Activated CD8-positive, alpha-beta T cell treated with anti-CD3 and anti-CD28 coated beads, Interleukin-2, amount 10 ng/mL, durations not matched to agents 7 days and 5 days (primary cell): ENCODE measurements at regions not wholly inside any gene's neighbourhood (a gene's known extent, or its start where the extent isn't known, plus 50 kb on each side); places are given as distances from the start of the nearest gene placed in this dataset.
"Not testable (repeated sequence)": the region's sequence is repeated elsewhere in the genome, so short reads cannot be mapped to it uniquely, and the experiment has no call there.

Experiments used
- ATAC-seq: fragments of 150-1000 bp; cut with Tn5 transposase; one replicate; pipeline ENCODE4 v1.10.0; 2021; ENCODE audit warnings: moderate library complexity
- CTCF ChIA-PET: fragments of 350-600 bp; sonication (Branson Sonifier 250); formaldehyde crosslinking; loops from one replicate; lab custom pipeline; 2021; ENCODE audit warnings: antibody characterized with exemption; lab: Charles Lee
- POLR2A ChIA-PET: fragments of 350-600 bp; sonication (Branson Sonifier 250); formaldehyde crosslinking; loops from one replicate; lab custom pipeline; 2021; ENCODE audit warnings: antibody characterized with exemption; lab: Charles Lee
- DNase-seq: peaks from one replicate; pipeline ENCODE4 v3.0.0-alpha.2; 2020
- H3K27ac Mint-ChIP-seq: one replicate; pipeline ENCODE4 v1.8.0; 2021; ENCODE audit warnings: mild to moderate bottlenecking, mixed read lengths
- H3K27me3 Mint-ChIP-seq: one replicate; pipeline ENCODE4 v1.8.0; 2021; ENCODE audit warnings: low read depth, mixed read lengths
- H3K36me3 Mint-ChIP-seq: one replicate; pipeline ENCODE4 v1.8.0; 2021; ENCODE audit warnings: low read depth, mixed read lengths
- H3K4me1 Mint-ChIP-seq: one replicate; pipeline ENCODE4 v1.8.0; 2021; ENCODE audit warnings: low read depth, mixed read lengths
- H3K4me3 Mint-ChIP-seq: one replicate; pipeline ENCODE4 v1.8.0; 2021; ENCODE audit warnings: mild to moderate bottlenecking, mixed read lengths
- H3K9me3 Mint-ChIP-seq: one replicate; pipeline ENCODE4 v1.8.0; 2022; ENCODE audit warnings: mixed read lengths; ENCODE audit not compliant: insufficient read depth

DNA sequence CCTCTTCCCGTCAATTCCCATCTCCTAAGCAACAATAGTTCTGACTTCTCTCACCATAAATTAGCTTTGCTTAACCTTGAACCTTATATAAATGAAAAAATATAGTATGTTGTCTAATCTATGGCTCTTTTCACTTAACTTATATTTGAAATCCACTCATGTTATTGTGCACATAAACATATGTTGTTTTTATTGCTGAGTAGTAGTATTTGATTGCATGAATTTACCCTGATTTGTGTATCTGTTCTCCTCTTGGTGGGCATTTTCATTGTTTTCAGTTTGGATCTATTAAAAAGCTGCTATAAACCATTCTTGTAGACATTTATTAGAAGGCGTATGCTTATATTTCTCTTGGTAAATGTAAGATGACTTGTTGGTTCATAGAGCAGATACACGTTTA, 874.3 kb upstream of the ZEB2 start:
- H3K4me1 Mint-ChIP-seq, result no peaks in the 10 kb centered on the region
- ChIA-PET CTCF (no interaction called here), POLR2A (no interaction called here)
- no peak overlapping the region for H3K4me3 Mint-ChIP-seq
- ATAC-seq, result no peak
- H3K9me3 Mint-ChIP-seq, result peaks cover 4% of the 10 kb centered on the region
- no peak overlapping the region for H3K27ac Mint-ChIP-seq
- no peak for DNase-seq
- H3K27me3 Mint-ChIP-seq, result peaks cover 30% of the 10 kb centered on the region
- H3K36me3 Mint-ChIP-seq, result no peaks in the 10 kb centered on the region

GRCh38 chr2:145386973-145387372, 867.1 kb upstream of the ZEB2 start:
- H3K27ac Mint-ChIP-seq, result no peak overlapping the region
- no peak overlapping the region for H3K4me3 Mint-ChIP-seq
- POLR2A ChIA-PET, result no interaction called here
- H3K27me3 Mint-ChIP-seq, result peaks cover 17% of the 10 kb centered on the region
- no peaks in the 10 kb centered on the region for H3K4me1 Mint-ChIP-seq
- H3K9me3 Mint-ChIP-seq, result peaks cover 4% of the 10 kb centered on the region
- H3K36me3 Mint-ChIP-seq, result no peaks in the 10 kb centered on the region
- no peak for ATAC-seq
- no peak for DNase-seq
- CTCF ChIA-PET, result no interaction called here

GRCh38 chr2:145383961-145384360, 864.0 kb upstream of the ZEB2 start:
- H3K9me3 Mint-ChIP-seq, result no peaks in the 10 kb centered on the region
- POLR2A ChIA-PET, result no interaction called here
- CTCF ChIA-PET, result no interaction called here
- no peaks in the 10 kb centered on the region for H3K36me3 Mint-ChIP-seq
- no peak overlapping the region for H3K4me3 Mint-ChIP-seq
- H3K27ac Mint-ChIP-seq, result no peak overlapping the region
- peaks cover 26% of the 10 kb centered on the region for H3K27me3 Mint-ChIP-seq
- no peaks in the 10 kb centered on the region for H3K4me1 Mint-ChIP-seq
- no peak for DNase-seq
- no peak for ATAC-seq

DNA sequence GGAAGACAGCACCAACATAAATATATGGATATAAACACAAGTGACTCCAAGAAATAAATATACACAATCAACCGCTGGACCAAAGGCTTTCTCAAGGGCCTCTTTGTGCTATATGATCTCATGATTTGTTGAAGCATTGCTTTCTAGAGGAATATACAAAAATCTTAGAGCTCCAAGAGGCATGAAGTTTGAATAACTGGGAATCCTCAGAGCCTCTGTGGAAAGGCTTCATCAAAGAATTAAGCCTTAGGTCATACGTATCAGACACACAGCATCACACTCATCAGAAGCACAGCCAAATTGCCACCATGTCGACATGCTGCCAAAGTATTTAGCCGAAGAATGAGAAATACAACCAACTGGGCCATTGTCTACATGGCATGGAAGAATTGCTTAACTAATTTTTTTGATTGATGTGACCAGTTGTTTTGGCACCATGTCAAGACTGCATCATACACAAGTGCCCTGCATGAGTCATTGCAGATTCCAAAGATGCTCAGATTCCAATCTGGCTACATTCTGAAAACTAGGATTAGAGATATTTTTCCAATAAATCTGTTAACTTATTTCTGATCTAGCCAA, 860.6 kb upstream of the ZEB2 start:
- Mint-ChIP-seq H3K4me3 (no peak overlapping the region), H3K36me3 (no peaks in the 10 kb centered on the region), H3K27ac (no peak overlapping the region), H3K9me3 (no peaks in the 10 kb centered on the region), H3K4me1 (no peaks in the 10 kb centered on the region), H3K27me3 (peaks cover 25% of the 10 kb centered on the region)
- CTCF ChIA-PET, result no interaction called here
- no peak for DNase-seq
- ATAC-seq, result no peak
- POLR2A ChIA-PET, result no interaction called here

DNA sequence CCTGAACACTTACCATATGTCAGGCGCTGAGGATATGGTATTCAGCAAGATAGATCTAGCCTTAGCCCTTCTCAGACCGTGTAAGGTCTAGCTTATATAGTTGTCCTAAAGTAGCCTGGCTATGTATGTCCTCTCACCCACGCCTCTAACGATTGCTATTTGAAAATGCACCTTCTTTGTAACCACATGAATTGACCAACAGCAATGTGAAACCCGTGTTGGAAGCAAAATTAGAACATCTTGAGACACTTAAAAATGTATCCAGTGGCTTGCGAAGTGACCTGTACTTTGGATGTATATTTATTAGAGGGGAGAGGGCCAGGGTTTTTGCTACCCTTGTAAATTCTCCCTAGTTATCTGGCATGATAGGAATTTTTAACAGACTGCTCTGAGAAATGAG, 860.0 kb upstream of the ZEB2 start:
- H3K27ac Mint-ChIP-seq, result no peak overlapping the region
- DNase-seq (no peak), ATAC-seq (no peak)
- no peaks in the 10 kb centered on the region for H3K4me1 Mint-ChIP-seq
- ChIA-PET CTCF (no interaction called here), POLR2A (no interaction called here)
- H3K9me3 Mint-ChIP-seq, result no peaks in the 10 kb centered on the region
- no peak overlapping the region for H3K4me3 Mint-ChIP-seq
- no peaks in the 10 kb centered on the region for H3K36me3 Mint-ChIP-seq
- peaks cover 28% of the 10 kb centered on the region for H3K27me3 Mint-ChIP-seq

DNA sequence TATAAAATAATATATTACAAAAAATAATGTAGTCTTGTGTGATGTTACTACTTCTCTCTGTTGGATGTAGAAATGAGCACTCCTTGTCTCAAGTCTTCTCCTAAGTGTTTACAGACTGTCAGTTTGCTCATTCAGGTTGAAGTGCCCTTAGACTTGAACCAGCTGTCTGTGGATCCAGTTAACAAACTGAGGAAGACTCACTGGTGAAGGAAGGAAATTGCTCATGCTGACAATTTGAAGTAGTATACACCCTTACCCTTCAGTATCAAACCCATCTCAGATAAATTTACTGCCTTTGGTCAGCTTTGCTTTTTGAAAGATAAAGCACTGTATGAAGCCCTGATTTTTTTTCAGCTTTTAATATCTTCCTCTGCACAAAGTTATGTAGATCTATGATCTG, 854.2 kb upstream of the ZEB2 start:
- no peaks in the 10 kb centered on the region for H3K9me3 Mint-ChIP-seq
- peaks cover 29% of the 10 kb centered on the region for H3K27me3 Mint-ChIP-seq
- CTCF ChIA-PET, result no interaction called here
- POLR2A ChIA-PET, result no interaction called here
- H3K36me3 Mint-ChIP-seq, result no peaks in the 10 kb centered on the region
- H3K27ac Mint-ChIP-seq, result no peak overlapping the region
- ATAC-seq (no peak), DNase-seq (no peak)
- H3K4me1 Mint-ChIP-seq, result no peaks in the 10 kb centered on the region
- H3K4me3 Mint-ChIP-seq, result no peak overlapping the region

- not testable (repeated sequence) for H3K4me1 Mint-ChIP-seq
Observed at GRCh38 chr2:145367334-145367733, 847.4 kb upstream of the ZEB2 start.

GRCh38 chr2:145366341-145366740, 846.4 kb upstream of the ZEB2 start:
- H3K36me3 Mint-ChIP-seq, result no peaks in the 10 kb centered on the region
- ChIA-PET CTCF (no interaction called here), POLR2A (no interaction called here)
- DNase-seq, result no peak
- no peak for ATAC-seq
- H3K27ac Mint-ChIP-seq, result no peak overlapping the region
- H3K4me3 Mint-ChIP-seq, result no peak overlapping the region
- peaks cover 13% of the 10 kb centered on the region for H3K27me3 Mint-ChIP-seq
- H3K4me1 Mint-ChIP-seq, result no peaks in the 10 kb centered on the region
- no peaks in the 10 kb centered on the region for H3K9me3 Mint-ChIP-seq

More at GRCh38 chr2:145367334-145367733, 847.4 kb upstream of the ZEB2 start:
- H3K27me3 Mint-ChIP-seq, result peaks cover 16% of the 10 kb centered on the region
- ATAC-seq, H3K27ac Mint-ChIP-seq, DNase-seq, H3K9me3 Mint-ChIP-seq, H3K4me3 Mint-ChIP-seq, POLR2A ChIA-PET, CTCF ChIA-PET, H3K36me3 Mint-ChIP-seq: not testable (repeated sequence)

DNA sequence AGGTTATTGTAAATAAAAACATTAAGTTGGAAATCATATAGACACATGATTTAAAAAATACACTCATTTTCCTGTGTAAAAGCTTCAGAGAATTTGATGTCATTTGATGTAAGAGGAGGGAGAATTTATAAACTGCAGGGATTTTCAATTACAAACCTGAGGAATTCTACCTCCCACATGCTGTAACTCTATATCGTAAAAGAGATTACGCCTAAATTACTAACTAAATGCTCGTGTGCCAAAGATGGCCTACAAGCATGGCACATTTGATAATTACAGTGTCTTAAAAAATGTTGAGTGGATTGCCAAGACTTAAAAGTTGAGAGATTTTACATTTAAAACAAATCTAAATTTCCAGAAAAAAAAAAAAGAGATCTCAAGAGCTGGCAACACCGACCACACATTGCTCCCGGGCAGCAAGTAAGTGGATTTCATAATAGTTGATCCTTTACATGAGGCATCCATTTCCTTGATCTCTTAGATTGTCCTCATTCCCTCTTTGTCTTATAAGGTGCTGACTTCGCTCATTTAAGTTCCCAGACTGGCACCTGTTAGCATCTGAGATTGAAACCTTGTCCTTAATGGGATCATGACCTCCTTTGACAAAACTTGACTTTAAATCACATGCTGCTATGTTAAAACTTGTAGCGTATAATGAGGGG, 840.3 kb upstream of the ZEB2 start:
- ATAC-seq, result no peak
- Mint-ChIP-seq H3K4me3 (no peak overlapping the region), H3K4me1 (no peaks in the 10 kb centered on the region), H3K27ac (no peak overlapping the region), H3K9me3 (no peaks in the 10 kb centered on the region), H3K27me3 (peaks cover 10% of the 10 kb centered on the region), H3K36me3 (no peaks in the 10 kb centered on the region)
- POLR2A ChIA-PET, result no interaction called here
- DNase-seq, result no peak
- CTCF ChIA-PET, result no interaction called here

- ChIA-PET CTCF (no interaction called here), POLR2A (interaction anchor here (0.7 kb wide), 1 partner anchor 52 kb away, joined by 3 read pairs; no protein-coding TSS in a partner anchor)
- H3K27ac Mint-ChIP-seq, result no peak overlapping the region
Observed at GRCh38 chr2:145359561-145359960, 839.6 kb upstream of the ZEB2 start.

GRCh38 chr2:145356056-145356455, 836.1 kb upstream of the ZEB2 start:
- Mint-ChIP-seq H3K27ac (no peak overlapping the region), H3K27me3 (peaks cover 6% of the 10 kb centered on the region), H3K36me3 (no peaks in the 10 kb centered on the region), H3K9me3 (no peaks in the 10 kb centered on the region), H3K4me3 (no peak overlapping the region), H3K4me1 (no peaks in the 10 kb centered on the region)
- CTCF ChIA-PET, result interaction anchor here (1.1 kb wide), 1 partner anchor 11 kb away, joined by 3 read pairs; no protein-coding TSS in a partner anchor
- DNase-seq (no peak), ATAC-seq (no peak)
- POLR2A ChIA-PET, result no interaction called here

More at GRCh38 chr2:145359561-145359960, 839.6 kb upstream of the ZEB2 start:
- no peak for ATAC-seq
- no peaks in the 10 kb centered on the region for H3K4me1 Mint-ChIP-seq
- H3K27me3 Mint-ChIP-seq, result peaks cover 10% of the 10 kb centered on the region
- H3K4me3 Mint-ChIP-seq, result no peak overlapping the region
- no peaks in the 10 kb centered on the region for H3K36me3 Mint-ChIP-seq
- H3K9me3 Mint-ChIP-seq, result no peaks in the 10 kb centered on the region
- DNase-seq, result no peak

DNA sequence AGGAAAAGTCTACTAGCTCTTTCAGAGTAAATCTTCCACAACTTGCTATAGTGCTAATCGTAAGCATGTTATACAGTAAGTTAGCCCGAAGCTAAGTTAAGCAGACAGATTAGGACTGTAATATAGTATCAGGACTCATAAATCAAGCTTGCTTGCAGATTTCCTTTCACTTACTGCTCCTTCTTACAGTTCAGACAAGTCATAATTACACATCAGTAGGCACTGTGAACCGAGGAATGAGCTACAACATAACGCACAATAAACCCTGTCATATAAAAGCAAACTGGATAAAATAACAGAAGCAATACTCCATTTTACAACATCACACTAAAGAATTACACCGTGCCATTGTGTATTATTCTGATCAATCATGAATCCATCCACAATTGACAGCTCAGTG, 832.6 kb upstream of the ZEB2 start:
- H3K9me3 Mint-ChIP-seq, result no peaks in the 10 kb centered on the region
- DNase-seq, result no peak
- no peak overlapping the region for H3K27ac Mint-ChIP-seq
- POLR2A ChIA-PET, result no interaction called here
- CTCF ChIA-PET, result no interaction called here
- no peak for ATAC-seq
- H3K36me3 Mint-ChIP-seq, result no peaks in the 10 kb centered on the region
- no peaks in the 10 kb centered on the region for H3K4me1 Mint-ChIP-seq
- peaks cover 15% of the 10 kb centered on the region for H3K27me3 Mint-ChIP-seq
- H3K4me3 Mint-ChIP-seq, result no peak overlapping the region
